ENCODE measurements at regions not wholly inside any gene's neighbourhood (a gene's known extent, or its start where the extent isn't known, plus 50 kb on each side); places are given as distances from the start of the nearest gene placed in this dataset.

GRCh38 chr13:106095919-106096318 is 439.5 kb downstream of the EFNB2 start:
- TF ChIP-seq CTCF (IDR thresholded peaks at IDR 0.05): no peak
- TF ChIP-seq POLR2A (IDR thresholded peaks at IDR 0.05): no peak
- Histone ChIP-seq H3K27ac (no peak overlapping the region), H3K4me3 (no peak overlapping the region), H3K9me3 (replicated peaks in 1 of 3) (no peaks in the 10 kb centered on the region), H3K27me3 (no peaks in the 10 kb centered on the region), H3K36me3 (replicated peaks in 1 of 2) (no peaks in the 10 kb centered on the region), H3K4me1 (replicated peaks in 1 of 2) (no peaks in the 10 kb centered on the region)
- no peak for DNase-seq
- intact Hi-C loops (cut with DNase I): no loop called here
- 86 to 89% (median 87%) methylated on average over 4 of the region's 4 CpGs for WGBS, 4 donors

- Histone ChIP-seq H3K4me1 (replicated peaks in 1 of 2) (no peaks in the 10 kb centered on the region), H3K27ac (no peak overlapping the region), H3K4me3 (no peak overlapping the region), H3K27me3 (no peaks in the 10 kb centered on the region), H3K36me3 (replicated peaks in 1 of 2) (no peaks in the 10 kb centered on the region), H3K9me3 (replicated peaks in 1 of 3) (no peaks in the 10 kb centered on the region)
- TF ChIP-seq CTCF (IDR thresholded peaks at IDR 0.05): no peak
- TF ChIP-seq POLR2A (IDR thresholded peaks at IDR 0.05): no peak
- intact Hi-C loops (cut with DNase I): no loop called here
- DNase-seq: no peak
- WGBS, 4 donors: 81 to 91% (median 84%) methylated on average over 4 of the region's 4 CpGs
Measured at GRCh38 chr13:106095406-106095805, 440.1 kb downstream of the EFNB2 start.

- H3K27ac ChIP-seq: no peak overlapping the region
- H3K4me3 ChIP-seq: no peak overlapping the region
- 54 to 66% (median 60%) methylated on average over 2 of the region's 2 CpGs for WGBS, 4 donors
- H3K36me3 ChIP-seq (replicated peaks in 1 of 2): no peaks in the 10 kb centered on the region
- intact Hi-C loops (cut with DNase I): no loop called here
- TF ChIP-seq POLR2A (IDR thresholded peaks at IDR 0.05): no peak
- no peak for TF ChIP-seq CTCF (IDR thresholded peaks at IDR 0.05)
- no peak for DNase-seq
- H3K4me1 ChIP-seq (replicated peaks in 1 of 2): no peaks in the 10 kb centered on the region
- no peaks in the 10 kb centered on the region for H3K9me3 ChIP-seq (replicated peaks in 1 of 3)
- no peaks in the 10 kb centered on the region for H3K27me3 ChIP-seq
Measured at GRCh38 chr13:106090001-106090400, 445.5 kb downstream of the EFNB2 start.

GRCh38 chr13:106089261-106089980 is 446.0 kb downstream of the EFNB2 start:
- TF ChIP-seq POLR2A (IDR thresholded peaks at IDR 0.05): no peak
- no peak for TF ChIP-seq CTCF (IDR thresholded peaks at IDR 0.05)
- H3K4me3 ChIP-seq: no peak overlapping the region

More at GRCh38 chr13:106089261-106089980, 446.0 kb downstream of the EFNB2 start:
- no peak for DNase-seq
- no peaks in the 10 kb centered on the region for H3K27me3 ChIP-seq
- no peaks in the 10 kb centered on the region for H3K36me3 ChIP-seq (replicated peaks in 1 of 2)
- H3K27ac ChIP-seq: no peak overlapping the region
- intact Hi-C loops (cut with DNase I): loop anchor here in 1 of 2 donors (10.0 kb wide), 1 partner anchor 1035 kb away; no protein-coding TSS in a partner anchor
- no peaks in the 10 kb centered on the region for H3K4me1 ChIP-seq (replicated peaks in 1 of 2)
- no peaks in the 10 kb centered on the region for H3K9me3 ChIP-seq (replicated peaks in 1 of 3)
- 61 to 70% (median 70%) methylated on average over 8 of the region's 8 CpGs for WGBS, 4 donors
